ENCODE measurements at regions not wholly inside any gene's neighbourhood (a gene's known extent, or its start where the extent isn't known, plus 50 kb on each side); places are given as distances from the start of the nearest gene placed in this dataset.

GRCh38 chr1:162950187-162950586 is 89.2 kb upstream of the CCDC190 start:
- H3K9me3 Mint-ChIP-seq (ENCODE audit: low read depth): no peaks in the 10 kb centered on the region
- no peak for DNase-seq
- H3K4me3 Mint-ChIP-seq: no peak overlapping the region
- no peaks in the 10 kb centered on the region for H3K36me3 Mint-ChIP-seq
- peaks cover 3% of the 10 kb centered on the region for H3K4me1 Mint-ChIP-seq
- H3K27me3 Mint-ChIP-seq: peaks cover 9% of the 10 kb centered on the region
- no peak for ATAC-seq
- no peak overlapping the region for H3K27ac Mint-ChIP-seq
- CTCF ChIA-PET: no interaction called here

- no peak for ATAC-seq
- H3K27ac Mint-ChIP-seq: no peak overlapping the region
Measured at GRCh38 chr1:162946701-162947100, 85.7 kb upstream of the CCDC190 start.

GRCh38 chr1:162944974-162945674 is 84.1 kb upstream of the CCDC190 start:
- H3K9me3 Mint-ChIP-seq (ENCODE audit: low read depth): no peaks in the 10 kb centered on the region
- no peaks in the 10 kb centered on the region for H3K4me1 Mint-ChIP-seq
- CTCF ChIA-PET: no interaction called here
- peaks cover 20% of the 10 kb centered on the region for H3K27me3 Mint-ChIP-seq
- H3K36me3 Mint-ChIP-seq: no peaks in the 10 kb centered on the region
- no peak for DNase-seq
- no peak overlapping the region for H3K4me3 Mint-ChIP-seq
- ATAC-seq: no peak
- H3K27ac Mint-ChIP-seq: no peak overlapping the region

More at GRCh38 chr1:162946701-162947100, 85.7 kb upstream of the CCDC190 start:
- peaks cover 18% of the 10 kb centered on the region for H3K27me3 Mint-ChIP-seq
- H3K4me3 Mint-ChIP-seq: no peak overlapping the region
- no peaks in the 10 kb centered on the region for H3K36me3 Mint-ChIP-seq
- H3K4me1 Mint-ChIP-seq: no peaks in the 10 kb centered on the region
- CTCF ChIA-PET: no interaction called here
- DNase-seq: no peak
- H3K9me3 Mint-ChIP-seq (ENCODE audit: low read depth): no peaks in the 10 kb centered on the region

- no peak overlapping the region for H3K4me3 Mint-ChIP-seq
- no peaks in the 10 kb centered on the region for H3K36me3 Mint-ChIP-seq
- H3K27me3 Mint-ChIP-seq: peaks cover 22% of the 10 kb centered on the region
- no peaks in the 10 kb centered on the region for H3K4me1 Mint-ChIP-seq
- ATAC-seq: no peak
- H3K9me3 Mint-ChIP-seq (ENCODE audit: low read depth): no peaks in the 10 kb centered on the region
- no peak for DNase-seq
- CTCF ChIA-PET: no interaction called here
- no peak overlapping the region for H3K27ac Mint-ChIP-seq
Measured at GRCh38 chr1:162943622-162944021, 82.6 kb upstream of the CCDC190 start.

- Mint-ChIP-seq H3K4me1 (no peaks in the 10 kb centered on the region), H3K9me3 (ENCODE audit: low read depth) (no peaks in the 10 kb centered on the region), H3K27me3 (peaks cover 22% of the 10 kb centered on the region), H3K4me3 (no peak overlapping the region), H3K36me3 (no peaks in the 10 kb centered on the region), H3K27ac (no peak overlapping the region)
- ATAC-seq (no peak), DNase-seq (no peak)
- CTCF ChIA-PET: no interaction called here
Measured at GRCh38 chr1:162942916-162943559, 82.1 kb upstream of the CCDC190 start.

GRCh38 chr1:162941024-162941423 is 80.0 kb upstream of the CCDC190 start:
- CTCF ChIA-PET: no interaction called here
- Mint-ChIP-seq H3K27ac (no peak overlapping the region), H3K4me3 (no peak overlapping the region), H3K27me3 (peaks cover 22% of the 10 kb centered on the region), H3K9me3 (ENCODE audit: low read depth) (no peaks in the 10 kb centered on the region), H3K36me3 (no peaks in the 10 kb centered on the region), H3K4me1 (no peaks in the 10 kb centered on the region)
- ATAC-seq: no peak
- DNase-seq: no peak

GRCh38 chr1:162939035-162939434 is 78.1 kb upstream of the CCDC190 start:
- ATAC-seq (no peak), DNase-seq (no peak)
- Mint-ChIP-seq H3K36me3 (no peaks in the 10 kb centered on the region), H3K27ac (no peak overlapping the region), H3K27me3 (peaks cover 27% of the 10 kb centered on the region), H3K4me3 (no peak overlapping the region), H3K4me1 (no peaks in the 10 kb centered on the region), H3K9me3 (ENCODE audit: low read depth) (no peaks in the 10 kb centered on the region)
- CTCF ChIA-PET: no interaction called here

- no peaks in the 10 kb centered on the region for H3K9me3 Mint-ChIP-seq (ENCODE audit: low read depth)
- H3K4me3 Mint-ChIP-seq: no peak overlapping the region
- no peak for ATAC-seq
- H3K27me3 Mint-ChIP-seq: peaks cover 26% of the 10 kb centered on the region
- no peaks in the 10 kb centered on the region for H3K36me3 Mint-ChIP-seq
- H3K4me1 Mint-ChIP-seq: no peaks in the 10 kb centered on the region
- no peak overlapping the region for H3K27ac Mint-ChIP-seq
- no peak for DNase-seq
- CTCF ChIA-PET: no interaction called here
Measured at GRCh38 chr1:162937716-162938395, 76.9 kb upstream of the CCDC190 start.

- no peak for DNase-seq
- no peaks in the 10 kb centered on the region for H3K4me1 Mint-ChIP-seq
- H3K4me3 Mint-ChIP-seq: no peak overlapping the region
- no peak overlapping the region for H3K27ac Mint-ChIP-seq
- CTCF ChIA-PET: no interaction called here
- no peaks in the 10 kb centered on the region for H3K9me3 Mint-ChIP-seq (ENCODE audit: low read depth)
- H3K27me3 Mint-ChIP-seq: peaks cover 23% of the 10 kb centered on the region
- no peaks in the 10 kb centered on the region for H3K36me3 Mint-ChIP-seq
- ATAC-seq: no peak
Measured at GRCh38 chr1:162930976-162931560, 70.1 kb upstream of the CCDC190 start.

- no peaks in the 10 kb centered on the region for H3K4me1 Mint-ChIP-seq
- peaks cover 25% of the 10 kb centered on the region for H3K27me3 Mint-ChIP-seq
- no peak overlapping the region for H3K4me3 Mint-ChIP-seq
- ATAC-seq: no peak
- CTCF ChIA-PET: no interaction called here
- no peak overlapping the region for H3K27ac Mint-ChIP-seq
- H3K36me3 Mint-ChIP-seq: no peaks in the 10 kb centered on the region
- DNase-seq: no peak
- no peaks in the 10 kb centered on the region for H3K9me3 Mint-ChIP-seq (ENCODE audit: low read depth)
Measured at GRCh38 chr1:162930532-162930931, 69.6 kb upstream of the CCDC190 start.

GRCh38 chr1:162929177-162929576 is 68.2 kb upstream of the CCDC190 start:
- H3K9me3 Mint-ChIP-seq (ENCODE audit: low read depth): no peaks in the 10 kb centered on the region
- H3K27me3 Mint-ChIP-seq: peaks cover 28% of the 10 kb centered on the region
- H3K4me3 Mint-ChIP-seq: no peak overlapping the region
- CTCF ChIA-PET: no interaction called here
- ATAC-seq (no peak), DNase-seq (no peak)
- no peak overlapping the region for H3K27ac Mint-ChIP-seq
- H3K4me1 Mint-ChIP-seq: no peaks in the 10 kb centered on the region
- no peaks in the 10 kb centered on the region for H3K36me3 Mint-ChIP-seq

- CTCF ChIA-PET: no interaction called here
- Mint-ChIP-seq H3K27me3 (peaks cover 29% of the 10 kb centered on the region), H3K4me3 (no peak overlapping the region), H3K9me3 (ENCODE audit: low read depth) (no peaks in the 10 kb centered on the region), H3K36me3 (no peaks in the 10 kb centered on the region), H3K27ac (no peak overlapping the region), H3K4me1 (no peaks in the 10 kb centered on the region)
- no peak for ATAC-seq
- no peak for DNase-seq
Measured at GRCh38 chr1:162928141-162928540, 67.2 kb upstream of the CCDC190 start.

- no peaks in the 10 kb centered on the region for H3K4me1 Mint-ChIP-seq
- DNase-seq (no peak), ATAC-seq (no peak)
- H3K36me3 Mint-ChIP-seq: no peaks in the 10 kb centered on the region
- H3K27ac Mint-ChIP-seq: no peak overlapping the region
- H3K9me3 Mint-ChIP-seq (ENCODE audit: low read depth): no peaks in the 10 kb centered on the region
- CTCF ChIA-PET: no interaction called here
- peaks cover 26% of the 10 kb centered on the region for H3K27me3 Mint-ChIP-seq
- H3K4me3 Mint-ChIP-seq: no peak overlapping the region
Measured at GRCh38 chr1:162927421-162927820, 66.4 kb upstream of the CCDC190 start.

- Mint-ChIP-seq H3K4me3 (no peak overlapping the region), H3K4me1 (no peaks in the 10 kb centered on the region), H3K36me3 (no peaks in the 10 kb centered on the region), H3K9me3 (ENCODE audit: low read depth) (no peaks in the 10 kb centered on the region), H3K27me3 (peaks cover 25% of the 10 kb centered on the region), H3K27ac (no peak overlapping the region)
- no peak for ATAC-seq
- DNase-seq: no peak
- CTCF ChIA-PET: no interaction called here
Measured at GRCh38 chr1:162926906-162927305, 65.9 kb upstream of the CCDC190 start.

Measured in activated CD8-positive, alpha-beta memory T cell treated with anti-CD3 and anti-CD28 coated beads, Interleukin-2, amount 10 ng/mL, durations not matched to agents 7 days and 5 days (primary cell).